Muscle of leg (tissue), 3 donors: ENCODE measurements at regions not wholly inside any gene's neighbourhood (a gene's known extent, or its start where the extent isn't known, plus 50 kb on each side); places are given as distances from the start of the nearest gene placed in this dataset.
"Not testable (repeated sequence)": the region's sequence is repeated elsewhere in the genome, so short reads cannot be mapped to it uniquely, and the experiment has no call there.

Experiments
- DNase-seq: peaks from one replicate; pipeline ENCODE4 v3.0.0; 2013
- H3K27ac ChIP-seq: one replicate; pipeline ENCODE4 v1.5.1; 2013; ENCODE audit warnings: mild to moderate bottlenecking, low read length, control low read depth
- H3K27me3 ChIP-seq: one replicate; pipeline ENCODE4 v1.6.1; 2013; ENCODE audit warnings: low read length; ENCODE audit not compliant: control insufficient read depth, insufficient read depth
- H3K36me3 ChIP-seq: one replicate; pipeline ENCODE4 v1.6.1; 2013; ENCODE audit warnings: low read length; ENCODE audit not compliant: control insufficient read depth, insufficient read depth
- H3K4me1 ChIP-seq: one replicate; pipeline ENCODE4 v1.6.1; 2013; ENCODE audit warnings: low read length; ENCODE audit not compliant: control insufficient read depth, insufficient read depth
- H3K4me3 ChIP-seq: one replicate; pipeline ENCODE4 v1.5.1; 2013; ENCODE audit warnings: low read length, control low read depth
- H3K9me3 ChIP-seq: replicated peaks from 2 replicates; pipeline ENCODE4 v1.6.1; 2013; ENCODE audit warnings: low read depth, low read length; ENCODE audit not compliant: control insufficient read depth
- WGBS: methylation state at CpG from one replicate; pipeline ENCODE4 v1.1.5; 2013; ENCODE audit warnings: missing lambda C conversion rate; ENCODE audit not compliant: insufficient coverage; 5-methylcytosine and 5-hydroxymethylcytosine counted together

DNA sequence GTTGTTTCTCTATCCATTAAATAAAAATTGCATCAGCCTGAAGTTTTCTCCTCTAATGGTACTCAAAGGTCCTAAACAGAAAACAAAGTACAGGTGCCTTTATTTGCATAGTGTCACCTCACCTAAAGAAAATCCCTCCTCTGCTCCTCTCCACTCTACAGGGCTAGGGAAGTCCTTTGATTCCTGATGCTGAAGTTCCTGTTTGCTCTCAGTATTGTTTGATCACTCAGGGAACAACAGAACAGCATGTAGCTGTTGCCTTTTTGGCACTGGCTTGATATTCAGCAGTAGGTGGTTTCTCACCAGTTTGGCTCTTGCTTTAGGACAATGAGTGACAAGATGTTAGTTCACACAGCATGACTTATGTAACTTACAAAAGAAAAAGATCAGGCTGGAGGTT, 156.2 kb upstream of the SLC7A11 start:
- no peak overlapping the region for H3K27ac ChIP-seq

DNA sequence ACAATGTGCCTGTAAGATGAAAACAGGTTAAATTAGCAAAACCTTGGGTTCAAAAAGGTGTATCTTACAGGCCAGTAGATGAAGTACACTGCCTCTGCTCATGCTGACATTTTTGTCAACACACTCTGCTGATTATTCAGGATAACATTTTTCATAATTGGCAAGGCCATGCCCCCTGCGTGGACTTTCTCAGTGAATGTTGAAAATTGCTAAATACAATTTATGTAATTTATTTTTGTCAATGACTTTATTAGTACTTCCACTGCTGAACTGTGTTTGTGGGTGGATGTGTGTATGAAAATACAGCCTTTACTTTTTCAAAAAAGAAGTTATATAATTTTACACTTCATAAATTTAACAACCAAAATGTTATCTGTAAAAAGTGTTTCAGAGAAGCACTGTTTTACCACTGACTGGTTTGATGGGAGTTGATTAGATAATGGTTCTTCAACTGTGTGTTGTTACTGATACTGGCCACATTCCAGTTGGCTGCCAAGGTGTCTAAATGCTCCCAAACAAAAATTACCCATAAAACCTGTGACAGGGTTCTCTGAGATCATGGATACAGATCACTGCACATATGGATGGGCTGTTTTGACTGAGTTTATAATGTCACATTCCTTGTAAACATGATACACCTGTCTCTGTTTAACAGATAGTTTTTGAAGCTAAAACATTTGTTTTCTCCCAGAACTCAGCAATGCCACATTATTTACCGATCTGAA, 151.9 kb upstream of the SLC7A11 start:
- no peak overlapping the region for H3K27ac ChIP-seq
- no peaks in the 10 kb centered on the region for H3K4me1 ChIP-seq
- H3K9me3 ChIP-seq: no peaks in the 10 kb centered on the region
- no CpG with 5 or more reads among the region's 2 CpGs for WGBS
- no peak overlapping the region for H3K4me3 ChIP-seq
- no peak for DNase-seq
- no peaks in the 10 kb centered on the region for H3K36me3 ChIP-seq
- no peaks in the 10 kb centered on the region for H3K27me3 ChIP-seq

More for the DNA sequence above, 156.2 kb upstream of the SLC7A11 start:
- Histone ChIP-seq H3K27me3 (no peaks in the 10 kb centered on the region), H3K9me3 (no peaks in the 10 kb centered on the region), H3K4me3 (no peak overlapping the region), H3K36me3 (no peaks in the 10 kb centered on the region), H3K4me1 (peaks cover 3% of the 10 kb centered on the region)
- DNase-seq: no peak

DNA sequence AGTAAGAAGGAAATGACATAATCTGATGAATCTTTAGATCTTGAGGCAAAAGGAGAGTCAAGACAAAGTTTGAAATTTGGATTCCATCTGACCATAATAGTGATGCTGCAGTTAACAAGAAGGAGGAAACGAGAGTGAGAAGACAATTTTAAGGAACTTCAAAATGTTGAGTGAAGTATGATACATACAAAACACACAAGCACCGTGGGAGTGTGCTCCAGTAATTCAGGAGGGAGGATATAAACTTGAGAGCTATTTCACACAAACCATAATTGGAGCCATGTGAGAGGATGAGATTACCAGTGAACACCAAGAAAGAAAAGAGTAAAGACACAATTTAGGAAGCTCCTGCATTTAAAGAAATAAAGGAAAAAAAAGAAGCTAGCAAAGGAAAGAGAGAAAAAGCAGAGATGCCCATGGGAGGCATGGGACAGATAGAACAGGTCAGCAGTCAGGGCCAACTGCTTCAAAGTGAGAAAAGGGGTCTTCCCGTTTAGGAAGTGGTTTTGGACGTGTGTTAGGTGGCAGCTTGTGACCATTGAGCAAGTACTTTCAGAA, 150.7 kb upstream of the SLC7A11 start:
- Histone ChIP-seq H3K9me3 (no peaks in the 10 kb centered on the region), H3K36me3 (no peaks in the 10 kb centered on the region), H3K27me3 (no peaks in the 10 kb centered on the region), H3K27ac (no peak overlapping the region), H3K4me3 (no peak overlapping the region), H3K4me1 (no peaks in the 10 kb centered on the region)
- WGBS: no CpG with 5 or more reads among the region's 4 CpGs
- DNase-seq: no peak

DNA sequence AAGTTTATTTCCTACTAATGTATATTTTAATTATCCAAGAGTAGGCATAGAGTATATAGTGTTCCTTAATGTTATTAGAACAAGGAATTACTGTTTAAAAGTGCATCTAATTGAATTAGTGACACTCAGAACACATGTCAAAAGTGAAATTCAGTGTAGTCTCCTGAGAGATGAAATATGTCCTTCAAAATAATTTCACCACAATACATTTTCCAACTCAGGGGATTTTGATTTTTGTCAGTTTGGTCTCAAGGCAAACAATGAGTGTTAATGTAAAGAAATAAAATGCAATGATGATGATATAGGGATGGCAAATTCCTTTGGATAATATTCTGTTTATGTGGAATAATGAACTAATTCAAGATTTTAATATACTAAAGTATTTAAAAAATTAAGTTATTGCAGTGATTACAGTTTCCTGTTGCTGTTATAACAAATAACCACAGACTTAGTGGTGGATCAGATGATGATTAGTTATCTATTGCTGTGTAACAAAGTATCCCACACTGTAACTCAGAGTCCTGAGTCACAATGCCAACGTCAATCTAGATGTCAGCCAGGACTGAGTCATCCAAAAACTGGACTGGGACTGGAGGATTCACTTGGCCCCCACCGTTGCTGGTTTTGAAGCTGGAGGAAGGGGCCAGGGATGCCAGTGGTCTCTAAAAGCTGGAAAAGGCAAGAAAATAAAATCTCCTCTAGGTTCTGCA, 148.0 kb upstream of the SLC7A11 start:
- WGBS: 63% methylated on average over 1 of the region's 2 CpGs
- H3K4me3 ChIP-seq: no peak overlapping the region
- H3K27ac ChIP-seq: no peak overlapping the region
- H3K4me1 ChIP-seq: no peaks in the 10 kb centered on the region
- H3K27me3 ChIP-seq: no peaks in the 10 kb centered on the region
- no peaks in the 10 kb centered on the region for H3K36me3 ChIP-seq
- no peaks in the 10 kb centered on the region for H3K9me3 ChIP-seq
- DNase-seq: no peak

DNA sequence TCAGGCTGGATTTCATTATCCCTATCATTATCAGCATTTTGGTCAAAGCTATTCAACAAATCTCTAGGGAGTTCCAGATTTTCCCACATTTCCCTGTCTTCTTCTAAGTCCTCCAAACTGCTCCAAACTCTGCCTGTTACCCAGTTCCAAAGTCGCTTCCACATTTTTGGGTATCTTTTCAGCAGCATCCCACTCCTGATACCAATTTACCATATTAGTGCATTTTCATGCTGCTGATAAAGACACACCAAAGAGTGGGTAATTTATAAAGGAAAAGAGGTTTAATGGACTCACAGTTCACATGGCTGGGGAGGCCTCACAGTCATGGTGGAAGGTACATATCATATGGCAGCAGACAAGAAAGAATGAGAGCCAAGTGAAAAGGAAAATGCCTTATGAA, 132.8 kb upstream of the SLC7A11 start:
- Histone ChIP-seq H3K4me3 (no peak overlapping the region), H3K27me3 (no peaks in the 10 kb centered on the region), H3K9me3 (peaks cover 3% of the 10 kb centered on the region), H3K36me3 (no peaks in the 10 kb centered on the region), H3K27ac (no peak overlapping the region), H3K4me1 (no peaks in the 10 kb centered on the region)
- WGBS: no CpG with 5 or more reads among the region's 1 CpG
- no peak for DNase-seq

DNA sequence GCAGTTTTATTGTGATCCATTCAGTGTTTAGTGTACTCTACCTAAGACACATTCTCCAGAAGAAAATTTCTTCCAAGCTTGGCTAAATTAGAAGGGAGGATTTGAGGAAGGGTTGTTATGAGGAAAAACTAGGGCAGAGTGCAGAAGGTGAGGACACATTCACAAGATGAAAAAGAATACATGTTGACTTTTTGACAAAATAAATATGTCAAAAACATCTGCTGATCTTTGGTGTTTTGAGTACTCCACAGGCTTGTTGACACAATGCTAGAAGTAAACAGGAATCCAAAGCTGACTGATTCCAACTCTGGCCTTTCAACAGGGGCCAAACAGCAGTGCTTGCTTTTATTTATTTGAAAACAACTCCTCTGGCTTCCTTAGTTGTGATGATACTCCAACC, 125.8 kb upstream of the SLC7A11 start:
- no peaks in the 10 kb centered on the region for H3K36me3 ChIP-seq
- H3K4me1 ChIP-seq: no peaks in the 10 kb centered on the region
- H3K27ac ChIP-seq: no peak overlapping the region
- no peak overlapping the region for H3K4me3 ChIP-seq
- H3K27me3 ChIP-seq: no peaks in the 10 kb centered on the region
- no peak for DNase-seq
- no peaks in the 10 kb centered on the region for H3K9me3 ChIP-seq

DNA sequence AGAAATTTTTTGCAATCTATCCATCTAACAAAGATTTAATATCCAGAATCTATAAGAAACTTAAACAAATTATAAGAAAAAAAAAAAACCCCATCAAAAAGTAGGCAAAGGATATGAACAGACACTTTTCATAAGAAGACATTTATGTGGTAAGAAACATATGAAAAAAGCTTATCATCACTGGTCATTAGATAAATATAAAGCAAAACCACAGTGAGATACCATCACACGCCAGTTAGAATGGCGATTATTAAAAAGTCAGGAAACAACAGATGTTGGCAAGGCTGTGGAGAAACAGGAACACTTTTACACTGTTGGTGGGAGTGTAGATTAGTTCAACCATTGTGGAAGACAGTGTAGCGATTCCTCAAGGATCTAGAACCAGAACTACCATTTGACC, 110.3 kb upstream of the SLC7A11 start:
- H3K27me3 ChIP-seq, H3K27ac ChIP-seq, H3K4me1 ChIP-seq, H3K4me3 ChIP-seq, DNase-seq, H3K9me3 ChIP-seq, H3K36me3 ChIP-seq: not testable (repeated sequence)
- WGBS: 100% methylated on average over 1 of the region's 3 CpGs

DNA sequence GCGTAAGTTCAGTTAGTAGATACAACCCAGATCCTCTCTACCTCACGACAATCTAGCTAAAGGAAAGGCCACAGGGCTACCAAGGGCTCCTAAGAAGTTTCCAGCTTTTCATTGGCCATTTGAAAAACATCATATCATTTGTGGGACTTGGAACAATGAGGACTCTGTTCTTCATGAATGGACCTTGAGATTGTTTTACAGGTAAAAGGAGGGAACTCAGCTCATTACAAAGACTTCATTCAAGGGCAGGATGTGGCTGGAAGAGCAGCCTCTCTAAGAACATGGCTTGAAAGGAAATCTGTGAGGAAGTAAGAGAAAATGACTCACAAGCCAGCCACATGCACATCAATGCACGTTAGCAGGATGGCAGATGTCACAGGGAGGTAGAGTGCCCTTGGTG, 105.9 kb upstream of the SLC7A11 start:
- Histone ChIP-seq H3K4me3 (no peak overlapping the region), H3K27me3 (no peaks in the 10 kb centered on the region), H3K27ac (no peak overlapping the region), H3K36me3 (no peaks in the 10 kb centered on the region), H3K9me3 (peaks cover 2% of the 10 kb centered on the region), H3K4me1 (no peaks in the 10 kb centered on the region)
- no CpG with 5 or more reads among the region's 3 CpGs for WGBS
- DNase-seq: no peak

DNA sequence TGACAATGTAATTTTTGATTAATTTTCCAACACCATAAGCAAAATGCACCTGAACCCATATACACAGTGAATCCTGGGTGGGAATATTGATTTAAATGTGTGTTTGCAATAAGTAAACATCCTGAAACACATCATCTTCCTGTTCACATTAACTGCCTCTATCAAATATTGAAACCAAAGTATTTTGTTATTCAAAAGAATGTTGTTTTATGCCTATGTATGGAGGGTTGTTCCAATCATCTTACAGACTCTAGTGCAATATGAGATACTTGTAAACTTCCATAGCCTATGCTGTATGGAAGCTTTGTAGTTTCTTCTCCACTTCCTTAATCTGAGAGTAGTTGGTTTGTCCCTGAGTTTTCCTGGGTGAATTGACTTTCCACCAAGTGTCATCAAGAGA, 105.4 kb upstream of the SLC7A11 start:
- H3K27me3 ChIP-seq: no peaks in the 10 kb centered on the region
- H3K4me3 ChIP-seq: no peak overlapping the region
- H3K9me3 ChIP-seq: peaks cover 2% of the 10 kb centered on the region
- no peak overlapping the region for H3K27ac ChIP-seq
- no peaks in the 10 kb centered on the region for H3K4me1 ChIP-seq
- no peaks in the 10 kb centered on the region for H3K36me3 ChIP-seq
- no peak for DNase-seq

DNA sequence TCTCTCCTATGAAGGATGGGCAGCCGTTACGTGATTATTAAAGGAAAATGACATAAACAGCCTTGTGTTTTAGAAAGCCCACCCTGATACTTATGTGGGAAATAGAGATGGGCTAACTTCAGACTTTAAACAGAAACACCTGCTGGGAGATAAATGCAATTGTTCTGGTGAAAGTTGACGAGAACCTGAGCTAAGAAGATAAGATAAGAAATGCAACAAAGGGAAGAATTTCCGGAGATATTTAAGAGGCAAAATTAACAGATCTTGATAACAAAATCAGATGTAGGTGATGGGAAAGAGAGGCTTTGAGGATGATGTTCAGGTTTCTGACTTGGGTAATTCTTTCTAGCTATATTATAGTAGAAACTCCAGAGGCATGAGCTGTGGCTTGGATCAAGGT, 102.7 kb upstream of the SLC7A11 start:
- Histone ChIP-seq H3K27ac (no peak overlapping the region), H3K9me3 (no peaks in the 10 kb centered on the region), H3K36me3 (no peaks in the 10 kb centered on the region), H3K27me3 (no peaks in the 10 kb centered on the region), H3K4me3 (no peak overlapping the region), H3K4me1 (no peaks in the 10 kb centered on the region)
- 100% methylated on average over 1 of the region's 4 CpGs for WGBS
- DNase-seq: no peak
